ENCODE measurements at regions not wholly inside any gene's neighbourhood (a gene's known extent, or its start where the extent isn't known, plus 50 kb on each side); places are given as distances from the start of the nearest gene placed in this dataset.

GRCh38 chr12:58615576-58615975 lies 304.7 kb downstream of the LRIG3 start (continued):
- no peak for TF ChIP-seq CTCF (IDR thresholded peaks at IDR 0.05 in 2 of 3, conservative IDR thresholded peaks at IDR 0.05 in 1 of 3; ENCODE audit: borderline replicate concordance in 1 of 3, insufficient read depth in 1 of 3, low read depth in 2 of 3, low read length in 2 of 3)
- TF ChIP-seq YY1 (IDR thresholded peaks at IDR 0.05; ENCODE audit: extremely low read depth, insufficient replicate concordance, low read depth, low read length), result no peak
- TF ChIP-seq ATF3 (IDR thresholded peaks at IDR 0.05), result no peak

- no peak overlapping the region for H3K27ac ChIP-seq (ENCODE audit: low read depth, low read length)
- H3K9ac ChIP-seq (ENCODE audit: low read length), result no peak overlapping the region
- TF ChIP-seq POLR2AphosphoS5 (IDR thresholded peaks at IDR 0.05; ENCODE audit: low read depth, low read length), result no peak
- no peak for TF ChIP-seq JUND (IDR thresholded peaks at IDR 0.05)
- TF ChIP-seq FOSL1 (IDR thresholded peaks at IDR 0.05; ENCODE audit: low read depth), result no peak
- no peak for TF ChIP-seq CTCF (IDR thresholded peaks at IDR 0.05 in 2 of 3, conservative IDR thresholded peaks at IDR 0.05 in 1 of 3; ENCODE audit: borderline replicate concordance in 1 of 3, insufficient read depth in 1 of 3, low read depth in 2 of 3, low read length in 2 of 3)
- TF ChIP-seq SIN3A (IDR thresholded peaks at IDR 0.05; ENCODE audit: low read depth), result no peak
- TF ChIP-seq MAX (IDR thresholded peaks at IDR 0.05), result no peak
- TF ChIP-seq CBX3 (IDR thresholded peaks at IDR 0.05; ENCODE audit: low read depth), result no peak
- TF ChIP-seq ZNF274 (IDR thresholded peaks at IDR 0.05; ENCODE audit: low read depth, low read length), result no peak
- no peak for TF ChIP-seq ZBTB33 (IDR thresholded peaks at IDR 0.05; ENCODE audit: extremely low read depth, insufficient replicate concordance, low read length)
- TF ChIP-seq EZH2phosphoT487 (IDR thresholded peaks at IDR 0.05; ENCODE audit: borderline replicate concordance), result no peak
- TF ChIP-seq EZH2 (IDR thresholded peaks at IDR 0.05), result no peak
- TF ChIP-seq EGR1 (IDR thresholded peaks at IDR 0.05; ENCODE audit: low read depth), result no peak
- TF ChIP-seq SP1 (IDR thresholded peaks at IDR 0.05; ENCODE audit: low read depth), result no peak
- no peak for TF ChIP-seq TCF7L2 (IDR thresholded peaks at IDR 0.05; ENCODE audit: borderline replicate concordance, extremely low read depth, insufficient read depth, insufficient read length)
- no peak for TF ChIP-seq SRF (IDR thresholded peaks at IDR 0.05; ENCODE audit: low read depth)
- POLR2A ChIA-PET, result no interaction called here
- CTCF ChIA-PET, result no interaction called here
- DNase-seq (ENCODE audit: low read depth, low spot score) (no peak), ATAC-seq (no peak)
- no peak overlapping the region for H2AFZ ChIP-seq (ENCODE audit: low read depth, low read length, poor library complexity, severe bottlenecking)
- RAD21 ChIA-PET (ENCODE audit: low non-redundant PET in 1 of 2, low total read pairs in 2 of 2, uncharacterized antibody in 2 of 2, unreplicated experiment in 2 of 2), result no interaction called here
- H3K9me2 ChIP-seq (ENCODE audit: insufficient read depth), result no peaks in the 10 kb centered on the region
- BruUV-seq (replicated peaks), result no TSS peak
- no peaks in the 10 kb centered on the region for H4K20me1 ChIP-seq (ENCODE audit: insufficient read depth)
- no peak overlapping the region for H3K4me2 ChIP-seq (ENCODE audit: low read length)
- H3K9me3 ChIP-seq (ENCODE audit: control insufficient read depth in 1 of 2, insufficient read depth in 1 of 2, low read depth in 1 of 2, low read length in 2 of 2), result no peaks in the 10 kb centered on the region
- H3K4me3 ChIP-seq (replicated peaks in 1 of 2; ENCODE audit: low read depth in 1 of 2, low read length in 2 of 2), result no peak overlapping the region
- H3K79me2 ChIP-seq (ENCODE audit: insufficient read depth, low read length), result no peaks in the 10 kb centered on the region
- H3K36me3 ChIP-seq (ENCODE audit: control insufficient read depth in 1 of 2, insufficient read depth in 2 of 2, low read length in 2 of 2), result no peaks in the 10 kb centered on the region
- H3K27me3 ChIP-seq (ENCODE audit: insufficient read depth, low read length), result no peaks in the 10 kb centered on the region
- intact Hi-C loops (cut with micrococcal nuclease), result no loop called here
- H3K4me1 ChIP-seq (ENCODE audit: control insufficient read depth in 1 of 2, insufficient read depth in 2 of 2, low read length in 2 of 2), result no peaks in the 10 kb centered on the region
Measured at GRCh38 chr12:58616618-58617017, 303.7 kb downstream of the LRIG3 start.
